ENCODE measurements at regions not wholly inside any gene's neighbourhood (a gene's known extent, or its start where the extent isn't known, plus 50 kb on each side); places are given as distances from the start of the nearest gene placed in this dataset.
A peak's percentile ranks its signal among the peaks of the same experiment; 100 is the strongest.

- TF ChIP-seq CTCF (conservative IDR thresholded peaks at IDR 0.05; ENCODE audit: low read depth, low read length) = 0 out of 2 replicates have a peak, but pooled peaks have one; percentile 7
- TF ChIP-seq EZH2 (IDR thresholded peaks at IDR 0.05; ENCODE audit: low read length, unreplicated experiment) = no peak
Observed at GRCh38 chr17:72053449-72053848, 67.4 kb upstream of the SOX9 start.
